Mesenteric fat pad (tissue), 1 donor: ENCODE measurements at regions not wholly inside any gene's neighbourhood (a gene's known extent, or its start where the extent isn't known, plus 50 kb on each side); places are given as distances from the start of the nearest gene placed in this dataset.

Experiments
- DNase-seq: peaks from one replicate; pipeline ENCODE4 v3.0.0-alpha.2; 2020; ENCODE audit warnings: low spot score
- donor health status: DM: yes; HTN: yes; CAD: no.

DNA sequence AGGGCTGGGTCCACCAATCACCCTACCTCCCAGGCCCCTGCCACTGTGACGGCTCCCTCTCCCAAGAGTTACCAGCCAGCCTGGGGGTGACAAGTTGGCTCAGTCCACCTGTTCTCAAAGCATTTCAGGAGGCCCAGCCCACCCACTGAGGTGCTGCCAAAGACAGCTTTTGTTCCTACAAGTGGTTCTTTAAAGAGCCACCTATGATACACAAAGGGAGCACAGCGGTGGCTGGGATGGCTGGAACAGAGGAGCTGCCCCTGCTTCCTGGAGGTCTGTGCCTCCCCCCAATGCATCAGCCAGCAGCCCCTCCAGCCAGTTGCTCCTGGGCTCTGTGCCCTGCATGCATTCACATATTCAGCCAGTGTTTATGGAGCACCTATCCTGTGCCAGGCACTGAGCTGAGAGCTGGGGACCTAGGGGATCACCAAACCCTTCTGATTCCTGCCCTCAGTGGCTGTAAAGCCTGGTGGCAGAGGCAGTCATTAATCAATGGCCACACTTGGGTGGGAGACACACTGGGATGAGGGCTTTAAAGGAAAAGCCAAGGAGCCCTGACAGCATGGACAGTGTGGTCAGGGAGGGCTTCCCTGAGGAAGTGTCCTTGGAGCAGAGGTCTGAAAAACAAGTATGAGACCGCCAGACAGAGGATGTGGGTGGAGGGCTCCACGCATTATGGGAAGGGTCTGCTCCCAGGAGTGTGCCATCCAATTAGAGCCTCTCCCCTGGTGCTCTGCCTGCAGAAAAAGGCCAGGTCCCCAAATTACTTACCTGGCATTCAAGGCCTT lies 107.1 kb upstream of the LINGO1 start:
- no peak for DNase-seq

GRCh38 chr15:77738441-77739302 lies 106.0 kb upstream of the LINGO1 start:
- DNase-seq: no peak

- DNase-seq: no peak
Observed at GRCh38 chr15:77738038-77738370, 105.3 kb upstream of the LINGO1 start.

GRCh38 chr15:77737238-77738037 lies 104.7 kb upstream of the LINGO1 start:
- no peak for DNase-seq

DNA sequence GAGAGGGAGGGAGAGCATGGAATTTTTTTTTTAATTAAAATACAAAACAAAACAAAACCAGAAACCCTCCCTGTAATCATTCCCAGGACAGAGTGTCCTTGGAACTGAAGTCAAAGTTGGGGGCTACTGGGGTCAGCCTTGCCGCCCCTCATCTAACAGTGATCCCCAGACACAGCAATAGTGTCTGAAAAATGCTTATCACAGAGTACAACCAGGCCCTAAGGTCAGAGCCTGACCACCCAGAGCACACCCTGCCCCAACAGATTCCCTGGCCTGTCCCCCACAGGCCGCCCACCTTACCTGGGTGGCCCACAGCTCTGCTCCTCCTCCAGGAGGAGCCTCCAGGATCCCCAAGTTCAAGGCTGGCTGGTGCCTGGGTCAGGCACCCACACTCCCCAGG lies 101.6 kb upstream of the LINGO1 start:
- no peak for DNase-seq

DNA sequence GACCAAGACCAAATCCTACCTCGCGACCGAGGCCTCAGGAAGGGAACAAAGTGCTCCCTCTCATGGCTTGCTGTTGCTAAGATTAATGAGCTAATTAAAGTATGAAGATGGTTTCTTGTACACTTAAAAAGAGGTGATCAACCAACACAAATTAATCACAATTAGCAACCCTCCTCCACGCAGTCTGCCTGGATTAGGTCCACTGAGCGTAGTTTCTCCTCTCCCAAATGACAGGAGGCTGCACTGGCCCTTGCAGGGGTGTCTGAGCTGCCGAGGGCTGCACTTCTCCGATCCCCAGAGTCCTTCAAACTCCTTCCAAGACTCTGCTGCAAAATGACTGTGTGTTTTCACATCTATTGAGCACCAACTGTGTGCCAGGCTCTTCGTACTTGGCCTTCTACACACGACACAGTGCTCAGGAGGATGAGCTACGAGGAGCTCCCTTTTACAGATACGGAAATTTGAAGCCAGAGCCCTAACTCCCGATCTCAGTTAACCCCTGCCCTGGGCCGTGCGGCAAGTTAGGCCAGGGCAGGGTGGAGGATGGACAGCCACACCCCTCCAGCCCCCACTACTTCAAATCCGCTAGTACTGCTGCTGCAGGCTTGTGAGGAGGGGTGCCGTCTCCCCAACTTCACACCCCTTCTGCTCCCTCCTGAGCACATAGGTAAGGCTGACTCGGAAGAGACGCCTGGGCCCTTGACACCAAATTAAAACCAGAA lies 101.0 kb upstream of the LINGO1 start:
- DNase-seq: no peak

- DNase-seq: no peak
Observed at GRCh38 chr15:77732514-77733335, 100.0 kb upstream of the LINGO1 start.

GRCh38 chr15:77731945-77732344 lies 99.2 kb upstream of the LINGO1 start:
- DNase-seq: no peak

DNA sequence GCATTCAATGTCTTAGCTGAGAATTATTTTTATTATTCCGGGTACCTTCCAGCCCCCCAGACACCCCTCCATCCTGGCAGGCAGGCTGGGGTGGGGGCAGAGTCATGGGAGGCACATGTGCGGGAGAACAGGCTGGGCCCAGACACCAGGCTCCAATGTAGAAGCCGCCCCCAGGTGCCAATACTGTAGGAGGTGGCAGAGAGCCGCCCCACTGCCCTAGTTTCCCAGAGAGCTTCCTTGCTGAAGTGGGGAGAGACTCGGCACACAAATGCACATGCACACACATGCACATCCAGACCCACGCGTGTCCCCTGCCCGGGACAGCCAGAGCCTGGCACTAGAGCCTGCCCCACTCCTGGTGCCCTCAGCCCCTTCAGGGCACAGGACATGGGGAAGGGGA lies 98.4 kb upstream of the LINGO1 start:
- no peak for DNase-seq

DNA sequence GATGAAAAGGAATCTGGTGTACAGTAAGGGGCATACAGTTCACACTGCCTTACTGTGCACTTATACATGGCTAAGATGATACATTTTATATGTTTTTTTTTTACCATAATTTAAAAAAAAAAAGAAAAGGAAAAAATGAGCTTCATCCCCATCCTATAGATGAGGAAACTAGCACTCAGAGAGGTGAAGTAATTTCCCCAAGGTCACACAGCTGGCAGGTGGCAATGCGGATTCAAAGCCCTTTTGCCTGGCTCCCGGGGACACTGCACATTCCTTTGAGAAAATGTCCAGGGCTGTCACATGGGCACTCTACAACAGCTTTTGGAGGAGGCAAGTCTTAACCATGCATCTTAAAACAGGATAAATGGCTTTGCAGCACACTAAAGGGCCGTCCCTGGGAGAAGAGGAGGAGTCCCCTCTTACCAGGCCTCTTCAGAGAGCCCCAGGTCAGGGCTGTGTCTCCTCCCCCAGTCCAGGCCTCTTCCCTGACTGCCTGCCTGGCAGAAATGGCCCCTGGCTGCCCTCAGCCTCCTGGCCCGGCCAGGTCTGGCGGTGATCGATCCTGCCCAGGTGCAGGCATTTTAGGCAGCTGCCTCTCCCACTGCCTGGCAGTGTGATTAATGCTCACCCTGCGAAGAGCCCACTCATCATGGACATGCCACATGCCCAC lies 95.1 kb upstream of the LINGO1 start:
- no peak for DNase-seq

DNA sequence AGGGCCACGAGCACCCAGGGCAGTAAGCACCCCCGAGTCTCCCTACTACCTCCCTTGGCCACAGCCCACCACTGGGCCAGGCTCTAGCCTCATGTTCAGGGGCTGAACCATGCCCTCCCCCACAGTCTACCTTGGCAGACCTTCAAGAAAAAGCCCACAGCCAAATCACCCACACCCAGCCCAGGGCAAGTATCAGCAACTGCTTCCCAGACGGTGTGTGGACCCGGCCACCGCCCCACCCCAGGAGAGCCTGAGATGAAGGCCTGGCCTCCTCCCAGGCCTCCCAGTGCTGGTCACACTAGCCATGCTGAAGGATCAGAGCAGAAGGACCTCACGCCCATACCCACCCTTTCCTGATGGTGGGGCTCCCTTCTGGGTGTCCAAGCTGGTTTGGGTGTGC lies 92.0 kb upstream of the LINGO1 start:
- DNase-seq: no peak

DNA sequence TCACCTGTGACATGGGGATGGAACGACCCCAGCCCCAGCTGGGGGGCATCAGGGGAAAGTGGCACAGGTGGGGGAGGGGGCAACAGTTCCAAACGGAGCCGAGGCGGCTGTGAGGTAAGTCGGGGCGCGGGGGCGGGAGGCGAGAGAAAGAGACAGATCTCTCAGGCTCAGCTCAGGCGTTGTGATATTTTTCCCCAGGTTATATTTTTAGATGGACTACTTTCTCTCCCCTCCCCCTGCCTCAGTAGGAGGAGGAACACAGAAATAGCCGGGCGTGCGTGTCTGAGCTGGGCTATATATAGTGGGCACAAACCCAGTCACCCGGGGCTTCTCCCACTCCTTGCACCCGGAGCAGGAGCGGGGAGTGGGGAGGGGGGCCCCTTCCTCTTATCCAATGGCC lies 91.0 kb upstream of the LINGO1 start:
- no peak for DNase-seq

GRCh38 chr15:77722759-77723460 lies 90.2 kb upstream of the LINGO1 start:
- DNase-seq: no peak

GRCh38 chr15:77721963-77722362 lies 89.3 kb upstream of the LINGO1 start:
- DNase-seq: no peak

- no peak for DNase-seq
Observed at GRCh38 chr15:77720655-77721054, 87.9 kb upstream of the LINGO1 start.

- no peak for DNase-seq
Observed at GRCh38 chr15:77720173-77720572, 87.5 kb upstream of the LINGO1 start.

GRCh38 chr15:77719450-77719849 lies 86.7 kb upstream of the LINGO1 start:
- DNase-seq: no peak

DNA sequence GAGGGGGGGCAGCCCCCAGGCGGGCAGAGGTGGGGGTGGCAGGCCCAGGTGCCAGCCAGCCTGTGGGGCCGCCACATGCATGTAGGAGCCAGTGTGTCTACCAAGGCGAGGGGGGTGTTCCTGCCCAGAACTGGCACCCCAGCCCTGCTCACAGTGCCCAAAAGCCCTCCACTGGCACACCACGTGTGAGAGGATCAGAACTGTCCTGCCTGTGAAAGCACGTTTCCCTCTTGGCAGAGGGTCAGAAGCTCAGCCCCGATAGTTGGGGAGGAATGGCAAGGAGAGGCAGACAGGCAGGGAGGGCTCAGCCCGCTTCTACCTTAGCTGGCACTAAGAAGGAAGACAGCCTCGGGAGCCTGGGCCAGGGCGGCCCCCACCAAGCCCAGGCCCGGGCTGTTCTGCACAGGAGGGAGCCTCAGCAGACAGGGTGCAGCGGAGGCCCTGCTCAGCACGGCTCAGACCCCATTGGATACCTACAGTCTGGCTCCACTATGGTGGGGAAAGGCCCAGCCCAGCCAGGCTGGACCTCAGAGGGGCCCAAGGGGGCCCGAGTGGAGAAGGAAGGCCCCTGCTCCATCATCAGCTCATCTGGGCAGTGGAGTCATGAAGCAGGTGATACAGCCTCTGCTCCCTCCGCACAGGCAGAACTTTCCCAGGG lies 84.8 kb upstream of the LINGO1 start:
- no peak for DNase-seq
